Globus pallidus (tissue), 1 donor: ENCODE measurements at regions not wholly inside any gene's neighbourhood (a gene's known extent, or its start where the extent isn't known, plus 50 kb on each side); places are given as distances from the start of the nearest gene placed in this dataset.
A peak's percentile ranks its signal among the peaks of the same experiment; 100 is the strongest.

Experiments
- DNase-seq: peaks from one replicate; pipeline ENCODE4 v3.0.0-alpha.2; 2015; ENCODE audit warnings: low spot score

DNA sequence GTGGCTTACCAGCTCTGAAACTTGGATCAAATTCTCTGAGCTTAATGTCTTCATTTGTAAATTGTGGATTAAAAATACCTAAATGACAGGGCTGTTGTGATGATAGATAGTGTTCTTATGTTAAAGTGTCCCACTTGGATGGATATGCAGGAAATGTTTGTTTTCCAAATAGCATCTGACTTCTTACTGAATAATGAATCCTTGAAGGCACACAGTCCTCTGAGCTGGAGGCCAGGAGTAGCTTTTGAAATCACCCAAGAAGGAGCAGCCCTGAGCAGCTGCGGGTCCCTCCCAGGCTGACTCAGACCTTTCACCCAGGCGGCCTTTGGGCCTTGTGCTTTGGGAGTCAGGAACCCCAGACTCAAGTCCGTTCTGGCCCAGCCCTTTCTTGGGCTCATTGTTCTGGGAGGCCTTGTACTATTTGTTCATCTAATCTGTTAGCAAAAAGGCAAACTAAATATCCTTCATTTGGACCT, 173.0 kb upstream of the GATA6 start:
- no peak for DNase-seq

DNA sequence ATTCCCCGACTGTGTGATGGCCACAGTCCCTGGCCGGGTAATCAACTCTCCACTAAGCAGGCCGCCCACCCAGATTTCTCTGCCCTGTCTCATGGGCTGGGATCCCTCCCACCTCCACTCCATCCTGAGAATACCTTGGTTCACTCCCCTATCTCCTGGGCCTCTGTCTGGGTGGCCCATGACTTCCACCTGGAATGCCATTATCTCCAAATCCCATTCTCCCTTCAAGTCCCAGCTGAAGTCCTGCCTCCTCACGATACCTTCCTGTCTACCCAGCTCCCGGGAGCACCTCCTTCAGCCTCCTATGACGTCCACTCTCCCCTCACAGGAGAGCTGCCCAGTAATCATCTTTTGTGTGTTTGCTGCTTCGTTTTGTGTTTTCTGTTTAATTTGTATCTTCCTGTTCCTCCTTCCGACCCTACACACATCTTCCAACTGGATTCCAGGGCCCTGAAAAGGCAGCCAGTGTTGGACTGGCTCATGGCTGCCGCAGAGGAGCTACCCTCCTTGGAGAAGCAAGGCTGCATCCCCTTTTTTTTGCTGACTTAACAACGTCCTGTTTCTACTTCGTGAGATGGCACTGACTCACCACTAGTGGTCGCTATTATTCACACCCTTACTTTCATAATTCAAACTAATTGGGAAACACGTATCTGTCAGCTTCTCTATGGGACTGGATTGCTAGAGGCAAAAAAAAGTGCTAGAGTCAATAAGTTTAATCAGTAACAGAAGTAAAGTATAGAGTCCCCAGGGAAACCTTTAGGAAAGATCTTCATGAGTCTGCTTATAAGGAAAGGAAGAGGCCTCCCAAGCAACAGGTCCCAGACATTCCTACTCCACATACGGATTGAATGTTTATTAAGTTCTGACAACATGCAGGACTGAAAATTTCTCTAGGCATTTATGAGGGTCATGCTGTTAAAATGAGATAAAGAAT, 171.9 kb upstream of the GATA6 start:
- peak; percentile 17 for DNase-seq

DNA sequence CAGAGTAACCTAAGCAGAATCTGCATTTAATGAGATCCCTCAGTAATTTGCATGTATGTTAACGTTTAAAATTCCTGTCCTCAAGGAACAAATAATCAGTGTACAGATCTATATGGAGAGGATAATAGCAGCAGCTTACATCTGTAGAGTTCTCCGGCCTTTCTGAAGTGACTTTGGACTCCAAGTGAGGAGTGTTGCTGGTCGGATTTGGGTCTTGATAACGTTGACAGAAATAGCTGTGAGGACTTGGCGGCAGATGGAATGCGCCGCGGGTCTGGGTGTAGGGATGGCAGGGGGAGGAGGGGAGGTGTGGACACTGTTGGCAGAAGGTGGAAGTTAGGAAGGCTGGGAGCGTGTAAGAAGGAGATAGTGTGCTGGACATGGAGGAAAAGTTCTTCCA, 170.9 kb upstream of the GATA6 start:
- no peak for DNase-seq

DNA sequence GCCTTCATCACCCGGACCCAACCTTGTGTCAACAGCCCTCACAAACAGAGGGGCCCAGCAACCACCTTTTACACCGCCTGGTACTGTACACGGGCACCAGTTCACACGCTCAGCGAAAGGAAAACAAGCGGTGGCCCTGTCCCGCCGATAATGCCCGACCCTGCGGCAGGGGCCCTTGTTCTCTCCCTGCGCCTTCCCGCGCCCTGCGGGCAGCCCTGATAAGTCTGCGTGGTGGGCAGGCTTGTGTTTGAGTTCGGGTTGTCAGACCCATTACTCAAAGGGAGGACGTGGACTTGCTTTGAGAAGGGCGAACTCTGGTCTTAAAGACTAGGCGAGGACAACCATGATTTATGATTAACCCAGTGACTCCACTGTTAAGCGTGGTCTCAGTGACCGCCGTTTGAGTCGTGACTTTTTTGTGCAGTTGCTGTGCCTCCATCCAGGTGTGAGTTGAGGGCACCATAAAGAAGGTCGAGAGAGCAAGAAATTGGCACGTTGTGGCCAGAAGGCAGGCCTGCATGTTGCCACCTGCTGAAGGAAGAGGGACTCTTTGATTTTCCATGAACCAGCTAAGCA, 167.4 kb upstream of the GATA6 start:
- no peak for DNase-seq

DNA sequence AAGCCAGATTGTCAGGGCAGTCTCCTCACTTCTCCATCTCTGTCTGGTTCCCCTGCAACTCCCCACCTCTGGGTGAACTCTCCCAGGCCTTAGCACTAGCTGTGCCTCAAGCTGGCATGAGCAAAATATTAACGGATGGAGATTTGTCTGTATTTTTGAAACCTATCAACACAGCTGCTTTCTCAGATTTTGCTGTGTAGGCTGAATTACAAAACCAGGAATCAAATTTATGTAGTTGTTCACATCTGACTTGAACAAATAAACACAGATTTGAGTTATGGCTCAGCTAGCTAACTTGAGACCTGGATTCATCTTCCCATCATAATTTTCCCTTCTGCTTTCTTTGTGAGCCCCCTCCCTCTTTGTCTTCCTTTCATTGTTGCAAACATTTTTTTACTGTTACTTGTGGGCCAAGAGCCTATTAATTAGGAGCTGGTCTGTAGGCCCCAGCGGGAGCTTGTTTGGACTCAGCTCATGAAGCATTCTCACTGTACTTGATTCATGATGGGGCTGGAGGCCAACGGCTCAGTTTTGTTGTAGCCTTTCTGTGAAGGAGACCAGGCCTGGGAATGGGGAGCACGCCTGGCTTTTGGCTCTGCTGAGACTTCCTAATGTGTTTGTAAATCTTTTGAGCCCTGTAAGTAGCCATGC, 164.1 kb upstream of the GATA6 start:
- DNase-seq = no peak

DNA sequence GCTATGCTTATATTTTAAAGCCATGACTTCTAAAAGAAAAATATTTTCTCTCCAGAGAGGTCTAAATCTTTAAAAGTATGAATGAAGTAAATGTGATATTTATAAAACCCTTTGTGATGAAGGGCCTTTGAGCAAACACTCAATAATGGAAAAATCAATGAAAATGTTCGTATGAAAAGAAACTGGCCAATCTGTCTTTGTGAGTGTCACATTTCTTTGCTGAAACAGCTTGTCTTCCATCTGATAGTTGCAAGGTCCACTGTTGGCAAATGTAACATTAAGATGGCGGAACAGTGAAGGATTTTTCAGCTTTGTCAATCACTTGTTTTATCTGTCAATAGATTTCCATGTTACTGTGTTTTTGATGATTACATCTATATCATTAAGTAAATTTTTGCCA, 162.9 kb upstream of the GATA6 start:
- DNase-seq = no peak

DNA sequence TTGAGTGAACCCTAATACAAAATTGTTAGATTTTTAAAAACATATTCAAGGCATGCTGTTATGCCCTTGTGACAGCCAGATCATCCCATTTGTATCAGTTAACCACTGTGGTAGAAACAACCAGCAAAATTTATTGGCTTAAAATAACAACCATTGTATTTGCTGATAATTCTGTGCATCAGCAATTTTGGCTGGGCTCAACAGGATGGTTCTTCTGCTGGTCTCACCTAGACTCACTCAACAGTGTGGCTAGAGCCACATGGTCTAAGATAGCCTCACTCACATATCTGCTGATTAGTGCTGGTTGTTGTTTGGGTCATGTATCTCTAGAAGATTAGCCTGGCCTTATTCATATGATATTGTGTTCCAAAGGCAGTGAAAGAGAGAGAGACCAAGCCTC, 160.1 kb upstream of the GATA6 start:
- no peak for DNase-seq

DNA sequence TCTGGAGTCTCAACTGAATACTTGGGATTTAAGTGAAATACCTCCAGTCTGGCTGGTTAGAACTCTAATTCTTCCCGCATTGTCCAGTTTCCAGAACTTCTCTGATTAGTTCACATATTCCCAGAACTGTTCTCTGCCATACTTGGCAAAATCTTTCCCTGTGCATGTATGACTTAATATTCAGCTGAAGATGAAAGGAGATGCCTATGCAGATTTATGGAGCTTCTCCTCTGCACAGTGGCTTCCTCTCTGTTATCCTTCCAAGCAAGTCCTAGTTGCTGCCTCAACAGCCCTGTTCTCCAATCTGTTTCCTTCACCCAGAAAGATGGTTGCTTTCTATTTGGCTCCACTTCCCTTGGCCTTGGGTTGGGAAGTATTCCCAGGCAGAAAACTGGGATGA, 155.4 kb upstream of the GATA6 start:
- DNase-seq = no peak

DNA sequence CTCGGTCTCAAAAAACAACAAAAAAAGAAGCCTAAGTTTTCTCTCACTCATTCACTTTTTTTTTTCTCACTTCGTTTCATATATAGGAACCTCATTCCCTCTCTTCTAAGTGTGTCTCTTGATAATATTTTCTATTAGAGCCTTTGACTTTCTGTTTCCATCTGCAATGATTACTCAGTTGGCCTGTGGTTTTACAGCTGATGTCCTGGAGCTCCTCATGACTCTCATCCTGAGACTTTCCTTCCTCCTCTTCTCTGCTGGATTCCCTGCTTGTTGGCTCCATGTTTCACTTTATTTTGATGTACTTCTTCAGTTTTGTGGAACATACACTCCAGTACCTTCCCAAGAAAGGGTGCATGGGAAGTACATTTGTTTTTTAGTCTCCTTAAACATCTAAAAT, 154.2 kb upstream of the GATA6 start:
- DNase-seq = no peak

DNA sequence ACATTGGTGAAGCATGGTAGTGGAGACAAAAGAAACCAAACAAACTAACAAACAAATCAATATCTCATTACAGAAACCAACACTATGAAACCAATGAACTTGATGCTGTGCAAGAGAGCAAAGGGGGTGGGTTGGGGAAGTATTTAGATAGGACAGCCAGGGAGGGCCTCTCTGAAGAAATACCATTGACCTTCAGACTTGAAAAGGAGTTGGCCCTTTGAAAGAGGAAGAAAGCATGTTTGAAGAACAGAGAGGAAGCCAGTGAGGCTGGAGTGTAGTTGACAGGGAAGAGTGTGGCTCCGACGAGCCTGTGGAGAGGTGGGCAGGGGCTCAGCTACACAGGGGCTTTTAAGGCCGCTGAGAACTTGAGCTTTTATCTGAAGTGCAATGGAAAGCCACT, 151.0 kb upstream of the GATA6 start:
- no peak for DNase-seq

DNA sequence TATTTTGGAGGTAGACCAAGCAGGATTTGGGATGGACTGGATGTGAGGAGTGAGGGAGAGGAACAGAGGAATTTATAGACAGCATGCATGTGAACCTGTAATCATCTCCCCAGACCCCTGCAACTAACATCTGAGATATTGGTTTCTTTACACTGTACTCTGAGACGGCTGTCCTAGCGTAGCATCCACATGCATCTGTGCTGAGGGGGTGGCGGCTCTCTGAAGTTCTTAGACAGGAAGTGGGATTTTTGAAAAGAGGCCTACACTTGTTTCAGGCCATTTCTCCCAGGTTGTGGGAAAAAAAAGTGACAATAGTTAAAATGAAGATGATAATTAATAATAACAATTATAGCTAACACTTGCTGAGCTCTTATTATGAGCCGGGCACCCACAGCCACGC, 150.2 kb upstream of the GATA6 start:
- DNase-seq = no peak

DNA sequence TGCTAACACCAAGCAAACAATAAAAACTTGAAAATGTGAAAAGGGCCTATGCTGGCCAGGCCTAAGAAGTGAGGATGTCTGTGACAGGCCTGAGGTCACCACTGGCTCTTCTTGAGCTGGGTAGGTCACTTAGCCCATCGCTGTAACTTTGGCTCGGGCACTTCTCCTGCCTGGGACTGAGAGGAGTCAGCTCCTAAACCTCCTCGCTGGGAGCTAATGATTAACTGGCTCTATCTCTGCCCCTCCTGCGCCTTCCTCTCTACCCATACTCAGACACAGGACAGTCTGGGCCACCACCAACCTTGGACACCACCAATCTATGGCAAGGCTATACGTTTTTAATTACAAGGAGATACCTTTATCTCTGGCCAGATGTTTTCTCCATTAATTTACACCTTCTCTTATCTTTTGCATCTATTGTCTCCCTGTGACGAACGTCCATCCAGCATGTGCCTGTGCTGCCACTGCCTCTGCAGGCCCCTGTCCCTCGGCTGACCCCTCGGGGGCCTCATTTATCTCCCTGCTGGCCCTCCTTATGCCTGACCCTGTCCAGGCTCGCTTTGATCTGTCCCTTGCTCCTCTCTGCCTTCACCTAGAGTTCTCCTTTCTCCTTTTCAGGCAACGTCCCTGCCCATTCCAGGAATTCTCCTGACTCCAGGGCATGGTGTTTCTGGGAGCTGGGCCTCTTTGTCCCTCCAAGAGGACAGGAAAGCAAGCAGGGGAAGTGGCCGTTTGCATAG, 149.1 kb upstream of the GATA6 start:
- DNase-seq = no peak

DNA sequence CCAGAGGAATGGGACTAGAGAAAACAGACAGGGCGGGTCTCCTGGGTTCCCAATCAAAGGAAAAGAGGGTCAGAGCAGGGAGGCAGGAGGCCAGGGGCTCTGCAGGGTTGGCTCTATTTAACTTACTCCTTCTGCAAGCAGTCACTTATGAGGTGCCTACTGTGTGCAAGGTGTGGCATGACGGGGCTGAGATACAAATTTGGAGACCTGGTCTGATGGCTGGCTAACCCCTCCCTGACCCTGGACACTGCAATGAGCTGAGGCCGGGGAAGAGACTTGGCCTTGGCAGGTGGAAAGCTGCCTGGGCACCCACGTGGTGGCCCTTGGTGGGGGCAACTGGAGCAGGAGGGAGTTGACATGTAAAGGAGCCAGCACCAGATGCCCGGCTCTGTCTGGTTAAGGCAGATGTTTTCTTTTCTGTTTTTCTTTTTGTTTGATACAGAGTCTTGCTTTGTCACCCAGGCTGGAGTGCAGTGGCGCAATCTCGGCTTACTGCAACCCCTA, 148.5 kb upstream of the GATA6 start:
- DNase-seq = no peak

DNA sequence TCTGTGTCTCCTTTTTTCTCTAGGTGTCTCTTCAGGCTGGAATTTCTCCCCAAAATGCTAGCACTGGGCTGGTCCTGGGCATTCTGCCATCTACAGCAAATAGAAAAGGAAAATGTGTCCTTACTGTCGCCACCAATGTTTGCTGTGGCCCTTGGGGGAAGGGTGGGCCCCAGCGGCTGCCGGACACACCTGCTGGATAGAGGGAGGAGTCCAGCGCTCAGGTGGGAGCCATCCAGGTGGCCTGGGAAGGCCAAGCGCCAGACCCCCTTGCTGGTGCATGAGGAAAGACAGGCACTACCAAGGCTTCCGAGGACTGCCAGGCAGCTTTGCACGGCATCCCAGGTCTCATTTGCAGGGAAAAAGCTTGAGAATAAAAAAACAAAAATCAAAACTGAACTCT, 147.7 kb upstream of the GATA6 start:
- no peak for DNase-seq

DNA sequence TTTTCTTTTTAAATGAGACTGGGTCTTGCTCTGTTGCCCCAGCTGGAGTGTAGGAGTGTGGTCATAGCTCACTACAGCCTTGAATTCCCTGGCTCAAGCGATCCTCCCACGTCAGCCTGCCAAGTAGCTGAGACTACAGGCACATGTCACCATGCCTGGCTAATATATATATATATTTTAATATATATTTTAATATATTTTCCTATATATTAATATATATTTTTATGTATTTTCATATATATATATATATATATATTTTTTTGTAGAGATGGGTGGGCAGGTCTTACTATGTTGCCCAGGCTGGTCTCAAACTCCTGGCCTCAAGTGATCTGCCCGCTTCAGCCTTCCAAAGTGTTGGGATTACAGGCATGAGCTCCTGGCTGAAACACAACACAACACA, 144.5 kb upstream of the GATA6 start:
- DNase-seq = no peak

DNA sequence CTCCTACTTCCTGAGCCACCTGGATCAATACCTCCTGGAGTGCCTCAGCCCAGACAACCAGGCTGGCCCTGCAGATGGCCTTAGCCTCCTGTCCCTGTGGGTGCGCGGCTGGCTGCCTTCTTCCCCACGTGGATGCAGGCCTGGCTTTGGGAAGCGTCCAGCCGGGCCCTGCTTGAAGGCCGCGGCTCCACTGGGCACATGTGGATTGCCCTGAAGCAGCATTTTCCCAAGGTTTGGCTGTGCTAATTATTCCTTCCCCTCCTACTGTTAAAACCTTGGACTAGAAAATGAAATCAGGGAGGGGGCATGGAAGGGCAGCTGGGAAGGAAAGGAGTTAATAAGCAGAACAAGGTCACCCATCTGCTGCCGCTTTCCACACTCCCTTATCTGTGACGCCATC, 143.0 kb upstream of the GATA6 start:
- DNase-seq = no peak

DNA sequence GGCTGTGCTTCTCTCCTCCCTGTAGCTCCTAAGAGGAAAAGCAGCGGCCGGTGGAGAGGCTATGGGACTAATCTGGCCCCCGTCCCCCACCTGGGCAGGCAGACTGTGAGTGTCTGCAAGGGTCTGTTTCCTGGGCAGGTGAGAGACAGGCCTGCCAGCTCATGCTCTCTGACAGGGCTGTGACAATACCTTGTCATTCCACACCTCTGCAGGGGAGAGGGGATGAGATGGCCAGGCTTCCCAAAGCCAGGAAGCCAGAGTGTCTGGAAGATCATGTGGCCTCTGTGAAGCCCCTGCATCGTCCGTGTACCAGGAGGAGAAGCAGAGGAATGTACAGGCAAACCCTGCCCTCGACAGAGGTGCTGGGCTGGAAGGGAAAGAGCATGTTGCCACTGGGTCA, 142.5 kb upstream of the GATA6 start:
- DNase-seq = no peak

DNA sequence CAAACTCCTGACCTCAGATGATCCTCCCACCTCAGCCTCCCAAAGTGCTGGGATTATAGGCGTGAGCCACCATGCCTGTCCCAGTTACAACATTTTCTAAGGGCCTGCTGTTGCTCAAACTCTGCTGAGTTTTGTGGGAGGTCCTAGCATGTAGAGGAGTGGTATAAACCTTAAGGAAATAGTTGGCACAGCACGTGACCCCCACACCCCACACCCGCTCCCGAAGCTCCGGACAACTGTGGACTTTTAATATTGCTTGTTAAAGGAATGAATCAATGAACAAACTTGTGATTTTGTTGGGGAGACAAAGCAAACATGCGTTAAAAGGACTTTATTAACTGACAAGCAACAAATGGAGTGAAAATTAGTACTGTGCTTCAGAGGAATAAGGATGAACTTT, 137.8 kb upstream of the GATA6 start:
- DNase-seq = no peak

DNA sequence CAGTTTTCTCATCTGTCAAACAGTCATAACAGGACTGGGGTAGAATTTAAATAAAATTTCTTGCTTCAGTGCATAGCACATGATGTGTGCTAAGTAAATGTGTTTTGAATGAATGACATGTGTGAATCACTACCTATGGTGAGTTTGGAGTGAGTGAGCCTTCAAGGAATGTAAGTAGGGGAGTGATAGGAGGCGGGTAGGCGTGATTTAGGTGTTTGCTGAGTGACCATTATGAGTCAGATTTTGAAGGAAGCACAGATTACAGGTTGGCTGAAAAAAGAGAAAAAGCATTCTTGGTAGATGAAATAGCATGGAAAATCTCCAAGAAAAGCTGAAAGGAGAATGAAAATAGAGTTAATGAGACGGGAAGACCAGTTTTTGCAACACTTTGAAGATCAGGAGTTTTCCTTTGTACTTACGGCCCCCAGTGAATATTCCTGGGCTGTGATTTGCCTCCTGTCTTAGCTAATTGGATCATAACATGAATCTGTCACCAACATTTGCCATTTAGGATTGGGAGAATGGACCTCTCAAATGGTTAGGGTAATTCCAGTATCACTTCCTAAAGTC, 136.9 kb upstream of the GATA6 start:
- no peak for DNase-seq

DNA sequence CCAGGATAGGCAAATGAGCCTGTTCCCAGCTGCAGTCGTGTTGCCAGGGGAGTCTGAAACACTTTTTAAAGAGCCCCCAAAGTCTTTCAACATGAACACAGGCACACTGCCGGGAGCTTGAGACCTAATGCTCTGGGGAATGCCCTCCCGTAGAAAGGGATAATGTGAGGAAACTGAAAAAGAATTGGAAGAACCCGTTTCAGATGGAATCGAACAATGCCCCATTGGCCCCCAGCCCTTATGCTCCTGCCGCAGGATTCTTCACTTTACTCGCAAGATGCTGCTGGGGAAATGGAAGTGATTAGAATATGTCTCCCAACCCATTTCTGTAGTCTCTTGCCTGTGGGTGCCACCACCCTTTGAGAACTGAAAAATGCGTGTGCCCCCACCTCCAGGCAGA, 136.3 kb upstream of the GATA6 start:
- no peak for DNase-seq

DNA sequence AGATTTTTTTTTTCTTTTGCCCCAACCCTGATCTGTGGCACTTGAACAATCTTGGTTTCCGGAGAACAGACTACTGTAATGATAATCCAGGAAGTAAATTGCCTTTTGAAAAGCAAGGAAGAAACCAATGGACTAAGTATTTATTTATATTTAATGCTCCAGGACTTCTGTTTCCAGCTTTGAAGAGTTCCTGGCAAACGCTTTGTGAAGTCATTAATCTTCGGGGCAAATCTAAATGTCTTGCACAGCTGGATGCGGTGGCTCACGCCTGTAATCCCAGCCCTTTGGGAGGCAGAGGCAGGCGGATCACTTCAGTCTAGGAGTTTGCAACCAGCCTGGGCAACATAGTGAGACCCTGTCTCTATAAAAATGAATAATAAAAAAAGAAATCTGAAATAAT, 135.1 kb upstream of the GATA6 start:
- no peak for DNase-seq

DNA sequence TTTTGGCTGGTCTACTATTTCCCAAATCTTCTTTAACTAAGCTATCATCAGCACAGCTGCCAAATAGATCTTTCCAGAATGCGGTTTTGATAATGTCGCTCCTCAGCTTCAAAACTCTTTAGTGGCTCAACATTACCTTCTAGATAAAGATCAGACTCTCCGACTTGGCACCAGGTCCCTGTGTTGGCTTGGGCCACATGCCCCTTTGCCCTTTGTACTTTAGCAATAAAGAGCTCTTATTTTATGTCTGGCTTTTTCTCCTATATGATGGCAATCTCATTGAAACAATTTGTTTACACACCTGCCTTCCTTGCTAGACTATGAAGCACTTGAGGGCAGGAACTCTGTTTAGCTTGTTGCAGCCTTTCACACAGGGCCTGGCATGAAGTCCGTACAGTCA, 128.9 kb upstream of the GATA6 start:
- DNase-seq = no peak
